ENCODE measurements at regions not wholly inside any gene's neighbourhood (a gene's known extent, or its start where the extent isn't known, plus 50 kb on each side); places are given as distances from the start of the nearest gene placed in this dataset.

- Histone ChIP-seq H4K5ac (ENCODE audit: low read depth, low read length) (no peak overlapping the region), H3K4ac (ENCODE audit: low read depth, low read length) (no peak overlapping the region), H2BK15ac (ENCODE audit: low read depth, low read length) (no peak overlapping the region), H4K20me1 (ENCODE audit: insufficient read depth, low read length) (no peaks in the 10 kb centered on the region), H2AFZ (replicated peaks; ENCODE audit: low read length, poor library complexity) (no peak overlapping the region), H3K4me1 (ENCODE audit: control insufficient read depth, insufficient read depth, low read length) (no peaks in the 10 kb centered on the region), H4K91ac (ENCODE audit: insufficient read depth, low read depth, low read length) (no peak overlapping the region), H3K4me3 (ENCODE audit: insufficient read depth, low read depth, low read length) (no peak overlapping the region), H3K9ac (ENCODE audit: low read depth, low read length) (no peak overlapping the region), H2AK5ac (ENCODE audit: low read depth, low read length) (no peak overlapping the region), H3K27ac (ENCODE audit: insufficient read depth, low read length) (no peak overlapping the region), H3K27me3 (ENCODE audit: control insufficient read depth, insufficient read depth, low read length) (no peaks in the 10 kb centered on the region), H2BK120ac (ENCODE audit: low read depth, low read length) (no peak overlapping the region), H3K14ac (replicated peaks; ENCODE audit: low read depth, low read length) (no peak overlapping the region), H2AK9ac (replicated peaks; ENCODE audit: low read depth, low read length, poor library complexity) (no peak overlapping the region), H3K56ac (ENCODE audit: extremely low read depth, insufficient read depth, low read length) (no peak overlapping the region), H3K9me1 (ENCODE audit: insufficient read depth, low read length) (no peaks in the 10 kb centered on the region), H3K4me2 (ENCODE audit: low read depth, low read length) (no peak overlapping the region), H4K8ac (ENCODE audit: low read depth in 2 of 2, low read length in 2 of 2) (no peak overlapping the region), H3K9me3 (ENCODE audit: control insufficient read depth, insufficient read depth, low read length) (no peaks in the 10 kb centered on the region), H3K23ac (ENCODE audit: low read depth, low read length) (no peak overlapping the region), H2BK20ac (ENCODE audit: low read depth, low read length) (no peak overlapping the region), H2BK5ac (ENCODE audit: low read depth, low read length, poor library complexity, severe bottlenecking) (no peak overlapping the region), H3K18ac (ENCODE audit: low read depth, low read length) (no peak overlapping the region), H3K36me3 (ENCODE audit: control insufficient read depth, insufficient read depth, low read length) (no peaks in the 10 kb centered on the region), H3K79me1 (ENCODE audit: low read depth in 1 of 2, low read length in 2 of 2) (no peaks in the 10 kb centered on the region)
- intact Hi-C loops (cut with micrococcal nuclease) (no loop called here), dilution Hi-C loops (cut with HindIII; ENCODE audit: low sequenced_read_pairs, unreplicated experiment) (no loop called here), in situ Hi-C loops (cut with MboI; ENCODE audit: low sequenced_read_pairs) (no loop called here)
- no CpG with 5 or more reads among the region's 5 CpGs for WGBS, 2 experiments (ENCODE audit: extremely low coverage in 2 of 2, insufficient read length in 1 of 2)
- ChIA-PET POLR2A (ENCODE audit: unreplicated experiment) (no interaction called here), CTCF (no interaction called here)
- ATAC-seq (ENCODE audit: low read depth) (no peak), DNase-seq (no peak)
- no peak for TF ChIP-seq MXI1 (IDR thresholded peaks at IDR 0.05; ENCODE audit: borderline replicate concordance, low read depth, low read length)
- TF ChIP-seq RCOR1 (IDR thresholded peaks at IDR 0.05; ENCODE audit: insufficient replicate concordance, low read length): no peak
- no peak for TF ChIP-seq CTCF (conservative IDR thresholded peaks at IDR 0.05; ENCODE audit: low read depth, low read length)
- TF ChIP-seq USF2 (IDR thresholded peaks at IDR 0.05; ENCODE audit: low read depth, low read length): no peak
- TF ChIP-seq RAD21 (IDR thresholded peaks at IDR 0.05; ENCODE audit: low read length): no peak
- TF ChIP-seq BHLHE40 (IDR thresholded peaks at IDR 0.05; ENCODE audit: low read depth, low read length): no peak
- BruUV-seq (replicated peaks): no TSS peak
These were observed 206.4 kb upstream of the SPRY1 start for GRCh38 chr4:123190176-123190575.
